Testis (tissue), 2 donors: ENCODE measurements at regions not wholly inside any gene's neighbourhood (a gene's known extent, or its start where the extent isn't known, plus 50 kb on each side); places are given as distances from the start of the nearest gene placed in this dataset.

Source experiments
- DNase-seq: peaks from one replicate; pipeline ENCODE4 v3.0.0-alpha.2; 2019
- H3K27ac ChIP-seq, 2 donors: fragments of 200-600 bp; sonication (generic); one replicate each; pipeline ENCODE4 v1.5.1; 2019
- H3K27me3 ChIP-seq: fragments of 200-600 bp; sonication (generic); one replicate; pipeline ENCODE4 v1.5.1; 2019
- H3K36me3 ChIP-seq: fragments of 200-600 bp; sonication (generic); one replicate; pipeline ENCODE4 v1.5.1; 2017; ENCODE audit warnings: low read depth; ENCODE audit errors: missing control alignments
- H3K4me1 ChIP-seq: fragments of 200-600 bp; sonication (generic); one replicate; pipeline ENCODE4 v1.5.1; 2019
- H3K4me3 ChIP-seq, 2 donors: fragments of 200-600 bp; sonication (generic); one replicate each; pipeline ENCODE4 v1.5.1; 2017 to 2019
- H3K9me3 ChIP-seq: fragments of 200-600 bp; sonication (generic); one replicate; pipeline ENCODE4 v1.5.1; 2017
- POLR2A ChIP-seq: fragments of 450-650 bp; IDR thresholded peaks from one replicate; pipeline ENCODE4 v1.6.1; 2017; ENCODE audit warnings: antibody characterized with exemption, mild to moderate bottlenecking, moderate library complexity
- WGBS, 2 donors: methylation state at CpG; one replicate each; pipeline ENCODE4 v1.1.5; 2018; 5-methylcytosine and 5-hydroxymethylcytosine counted together
- intact Hi-C: fragments of 100-400 bp; cut with DNase I; formaldehyde crosslinking; loops from one replicate; pipeline ENCODE4 v1.15.1; 2023; ENCODE audit warnings: low total_unique reads
- TF ChIP-seq, protein P1 (sequence below), 3 experiments: fragments of 450-650 bp in 2 of 3; fragments of 200-600 bp in 1 of 3; sonication (generic) in 1 of 3; IDR thresholded peaks; one replicate each; pipeline ENCODE4 v1.5.1; 2016 to 2019; ENCODE audit warnings: antibody characterized with exemption in 3 of 3, mild to moderate bottlenecking in 2 of 3, moderate library complexity in 1 of 3

DNA sequence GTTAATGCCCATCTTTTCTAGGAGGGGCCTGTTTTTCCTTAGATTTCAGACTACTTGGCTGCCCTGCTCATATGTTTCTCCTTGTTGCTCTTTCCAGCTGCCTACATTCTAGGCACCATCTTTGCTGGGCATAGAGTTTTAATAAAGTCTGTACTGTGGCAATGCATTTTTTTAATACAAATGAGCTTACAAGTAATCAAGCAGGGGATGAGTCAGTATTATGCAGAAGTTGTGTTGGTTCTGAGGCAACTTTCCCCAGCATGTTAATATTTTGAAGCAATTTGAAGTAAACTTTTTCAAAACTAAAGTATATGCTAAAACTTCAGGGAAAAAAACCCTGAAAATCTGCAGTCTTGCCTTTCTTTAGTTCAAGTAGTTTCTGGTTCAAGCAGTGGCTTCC, 372.0 kb upstream of the GATB start:
- no peak for DNase-seq
- Histone ChIP-seq H3K36me3 (no peaks in the 10 kb centered on the region), H3K9me3 (no peaks in the 10 kb centered on the region), H3K27ac (no peak overlapping the region), H3K4me3 (no peak overlapping the region), H3K27me3 (no peaks in the 10 kb centered on the region), H3K4me1 (no peaks in the 10 kb centered on the region)
- intact Hi-C loops = no loop called here
- TF ChIP-seq, protein P1, sequence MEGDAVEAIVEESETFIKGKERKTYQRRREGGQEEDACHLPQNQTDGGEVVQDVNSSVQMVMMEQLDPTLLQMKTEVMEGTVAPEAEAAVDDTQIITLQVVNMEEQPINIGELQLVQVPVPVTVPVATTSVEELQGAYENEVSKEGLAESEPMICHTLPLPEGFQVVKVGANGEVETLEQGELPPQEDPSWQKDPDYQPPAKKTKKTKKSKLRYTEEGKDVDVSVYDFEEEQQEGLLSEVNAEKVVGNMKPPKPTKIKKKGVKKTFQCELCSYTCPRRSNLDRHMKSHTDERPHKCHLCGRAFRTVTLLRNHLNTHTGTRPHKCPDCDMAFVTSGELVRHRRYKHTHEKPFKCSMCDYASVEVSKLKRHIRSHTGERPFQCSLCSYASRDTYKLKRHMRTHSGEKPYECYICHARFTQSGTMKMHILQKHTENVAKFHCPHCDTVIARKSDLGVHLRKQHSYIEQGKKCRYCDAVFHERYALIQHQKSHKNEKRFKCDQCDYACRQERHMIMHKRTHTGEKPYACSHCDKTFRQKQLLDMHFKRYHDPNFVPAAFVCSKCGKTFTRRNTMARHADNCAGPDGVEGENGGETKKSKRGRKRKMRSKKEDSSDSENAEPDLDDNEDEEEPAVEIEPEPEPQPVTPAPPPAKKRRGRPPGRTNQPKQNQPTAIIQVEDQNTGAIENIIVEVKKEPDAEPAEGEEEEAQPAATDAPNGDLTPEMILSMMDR (IDR thresholded peaks at IDR 0.05) = no peak
- TF ChIP-seq POLR2A = no peak

DNA sequence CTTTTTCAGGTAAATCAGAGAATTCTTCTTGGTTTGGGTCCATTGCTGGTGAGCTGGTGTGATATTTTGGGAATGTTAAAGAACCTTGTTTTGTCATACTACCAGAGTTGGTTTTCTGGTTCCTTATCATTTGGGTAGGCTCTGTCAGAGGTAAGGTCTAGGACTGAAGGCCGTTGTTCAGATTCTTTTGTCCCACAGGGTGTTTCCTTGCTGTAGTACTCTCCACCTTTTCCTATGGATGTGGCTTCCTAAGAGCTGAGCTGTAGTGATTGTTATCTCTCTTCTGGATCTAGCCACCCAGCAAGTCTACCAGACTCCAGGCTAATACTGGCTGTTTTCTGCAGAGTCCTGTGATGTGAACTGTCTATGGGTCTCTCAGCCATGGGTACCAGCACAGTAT, 367.5 kb upstream of the GATB start:
- no peaks in the 10 kb centered on the region for H3K4me1 ChIP-seq

GRCh38 chr4:152126238-152126637, 365.4 kb upstream of the GATB start:
- 87 to 88% methylated on average over 2 of the region's 2 CpGs for WGBS, 2 donors
- no peak for TF ChIP-seq POLR2A
- TF ChIP-seq, protein P1 (IDR thresholded peaks at IDR 0.05) = no peak
- H3K36me3 ChIP-seq = no peaks in the 10 kb centered on the region
- H3K4me3 ChIP-seq = no peak overlapping the region
- H3K27ac ChIP-seq = no peak overlapping the region
- H3K4me1 ChIP-seq = no peaks in the 10 kb centered on the region
- H3K9me3 ChIP-seq = no peaks in the 10 kb centered on the region
- H3K27me3 ChIP-seq = no peaks in the 10 kb centered on the region
- no peak for DNase-seq
- intact Hi-C loops = no loop called here

More for the DNA sequence above, 367.5 kb upstream of the GATB start:
- H3K9me3 ChIP-seq = no peaks in the 10 kb centered on the region
- no peak overlapping the region for H3K27ac ChIP-seq
- H3K36me3 ChIP-seq = no peaks in the 10 kb centered on the region
- H3K4me3 ChIP-seq = no peak overlapping the region
- 93 to 100% methylated on average over 1 of the region's 1 CpG for WGBS, 2 donors
- intact Hi-C loops = no loop called here
- TF ChIP-seq, protein P1 (IDR thresholded peaks at IDR 0.05) = no peak
- TF ChIP-seq POLR2A = no peak
- DNase-seq = no peak
- H3K27me3 ChIP-seq = no peaks in the 10 kb centered on the region

DNA sequence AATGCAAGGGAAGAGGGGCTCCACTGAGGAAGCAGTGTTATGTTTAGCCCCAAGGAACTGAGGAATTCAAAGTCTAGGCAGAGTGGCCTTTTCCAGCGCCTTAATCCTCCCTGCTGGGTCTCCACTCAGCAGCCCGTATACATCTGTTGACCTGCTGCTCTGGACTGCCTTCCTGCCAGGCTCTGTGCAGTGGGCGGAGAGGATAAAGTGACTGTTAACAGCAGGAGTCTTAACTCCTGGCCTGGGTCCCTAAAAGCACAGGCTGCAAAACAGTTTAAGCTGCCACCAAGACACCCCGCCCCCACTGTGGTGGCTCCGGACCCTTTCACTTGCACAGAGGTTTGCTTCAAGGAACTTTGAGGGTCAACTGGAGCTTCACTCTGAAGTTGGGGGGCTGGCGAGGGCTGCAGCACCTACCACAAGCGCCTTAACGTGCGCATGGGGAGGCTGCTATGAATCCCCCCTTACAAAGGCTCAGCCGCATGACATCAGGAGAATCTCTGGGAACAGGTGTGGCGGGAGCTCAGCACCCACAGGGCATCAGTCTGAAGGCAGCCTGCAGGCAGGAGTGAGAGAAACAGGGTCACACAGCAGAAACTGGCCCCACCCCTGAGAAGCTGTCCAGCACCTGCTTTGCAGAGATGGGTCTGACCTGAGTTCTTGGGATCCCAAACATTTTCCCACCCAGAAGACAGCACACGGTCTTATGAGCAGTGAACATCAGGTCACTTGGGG, 358.2 kb upstream of the GATB start:
- Histone ChIP-seq H3K9me3 (no peaks in the 10 kb centered on the region), H3K27ac (no peak overlapping the region), H3K4me3 (no peak overlapping the region), H3K36me3 (no peaks in the 10 kb centered on the region), H3K27me3 (no peaks in the 10 kb centered on the region), H3K4me1 (no peaks in the 10 kb centered on the region)
- no peak for DNase-seq
- 82 to 84% methylated on average over 4 to 12 of the region's 12 CpGs for WGBS, 2 donors
- intact Hi-C loops = no loop called here
- TF ChIP-seq POLR2A = no peak
- TF ChIP-seq, protein P1 (IDR thresholded peaks at IDR 0.05) = no peak

DNA sequence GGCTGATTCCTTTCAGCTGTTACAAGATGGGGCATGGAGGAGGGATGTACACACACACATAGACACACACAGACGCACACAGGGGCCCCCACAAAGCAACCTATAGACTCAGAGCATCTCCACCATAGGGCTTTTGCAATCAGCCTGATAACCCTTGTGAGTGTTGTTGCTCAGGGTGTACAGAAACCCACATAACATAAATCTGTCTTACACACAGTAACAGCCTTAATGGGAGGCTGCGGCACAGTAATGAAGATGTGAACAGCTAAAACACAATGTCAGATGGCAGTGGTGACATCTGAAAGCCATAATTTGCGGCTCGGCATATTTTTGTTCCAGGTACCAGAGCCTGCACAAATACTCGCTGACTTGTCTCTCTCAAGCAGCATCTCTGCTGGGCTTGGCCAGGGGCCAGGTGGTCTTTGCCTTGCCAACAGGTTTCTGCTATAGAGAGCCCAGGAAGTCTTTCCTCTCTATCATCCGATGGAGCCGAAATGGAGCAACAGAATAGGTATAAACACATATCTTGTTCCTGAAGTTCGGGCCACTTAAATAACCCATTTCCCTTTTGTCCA, 357.2 kb upstream of the GATB start:
- intact Hi-C loops = no loop called here

More for the DNA sequence above, 357.2 kb upstream of the GATB start:
- TF ChIP-seq, protein P1 (IDR thresholded peaks at IDR 0.05) = no peak
- TF ChIP-seq POLR2A = no peak
- H3K9me3 ChIP-seq = no peaks in the 10 kb centered on the region
- H3K4me1 ChIP-seq = no peaks in the 10 kb centered on the region
- no peak for DNase-seq
- 76 to 80% methylated on average over 8 of the region's 8 CpGs for WGBS, 2 donors
- H3K36me3 ChIP-seq = no peaks in the 10 kb centered on the region
- no peak overlapping the region for H3K4me3 ChIP-seq
- no peaks in the 10 kb centered on the region for H3K27me3 ChIP-seq
- no peak overlapping the region for H3K27ac ChIP-seq
